Progenitor cell of endocrine pancreas (in vitro differentiated cells): ENCODE measurements at regions not wholly inside any gene's neighbourhood (a gene's known extent, or its start where the extent isn't known, plus 50 kb on each side); places are given as distances from the start of the nearest gene placed in this dataset.
"Not testable (repeated sequence)": the region's sequence is repeated elsewhere in the genome, so short reads cannot be mapped to it uniquely, and the experiment has no call there.

Source experiments
- DNase-seq: peaks from one replicate; pipeline ENCODE4 v3.0.0; 2021; ENCODE audit warnings: low spot score; ENCODE audit not compliant: unreplicated experiment
- H3K27ac Mint-ChIP-seq: 2 replicates; pipeline ENCODE4 v1.8.0; 2021; ENCODE audit warnings: mild to moderate bottlenecking, moderate library complexity, mixed read lengths
- H3K27me3 Mint-ChIP-seq: 2 replicates; pipeline ENCODE4 v1.8.0; 2021; ENCODE audit warnings: mixed read lengths
- H3K36me3 Mint-ChIP-seq: 2 replicates; pipeline ENCODE4 v1.8.0; 2022; ENCODE audit warnings: mixed read lengths; ENCODE audit not compliant: insufficient read depth
- H3K4me1 Mint-ChIP-seq: 2 replicates; pipeline ENCODE4 v1.8.0; 2021; ENCODE audit warnings: low read depth, mixed read lengths
- H3K4me3 Mint-ChIP-seq: 2 replicates; pipeline ENCODE4 v1.8.0; 2021; ENCODE audit warnings: low read depth, mild to moderate bottlenecking, moderate library complexity, mixed read lengths
- H3K9me3 Mint-ChIP-seq: 2 replicates; pipeline ENCODE4 v1.8.0; 2021; ENCODE audit warnings: low read depth, mixed read lengths
- TF ChIP-seq, protein P1 (sequence below): fragments of 200-600 bp; sonication (generic); IDR thresholded peaks from one replicate; pipeline ENCODE4 v1.5.0; 2021; ENCODE audit warnings: antibody characterized with exemption, mild to moderate bottlenecking; ENCODE audit not compliant: unreplicated experiment

- H3K9me3 Mint-ChIP-seq = peaks cover 1% of the 10 kb centered on the region
- no peaks in the 10 kb centered on the region for H3K27me3 Mint-ChIP-seq
- H3K36me3 Mint-ChIP-seq = no peaks in the 10 kb centered on the region
- TF ChIP-seq, protein P1, sequence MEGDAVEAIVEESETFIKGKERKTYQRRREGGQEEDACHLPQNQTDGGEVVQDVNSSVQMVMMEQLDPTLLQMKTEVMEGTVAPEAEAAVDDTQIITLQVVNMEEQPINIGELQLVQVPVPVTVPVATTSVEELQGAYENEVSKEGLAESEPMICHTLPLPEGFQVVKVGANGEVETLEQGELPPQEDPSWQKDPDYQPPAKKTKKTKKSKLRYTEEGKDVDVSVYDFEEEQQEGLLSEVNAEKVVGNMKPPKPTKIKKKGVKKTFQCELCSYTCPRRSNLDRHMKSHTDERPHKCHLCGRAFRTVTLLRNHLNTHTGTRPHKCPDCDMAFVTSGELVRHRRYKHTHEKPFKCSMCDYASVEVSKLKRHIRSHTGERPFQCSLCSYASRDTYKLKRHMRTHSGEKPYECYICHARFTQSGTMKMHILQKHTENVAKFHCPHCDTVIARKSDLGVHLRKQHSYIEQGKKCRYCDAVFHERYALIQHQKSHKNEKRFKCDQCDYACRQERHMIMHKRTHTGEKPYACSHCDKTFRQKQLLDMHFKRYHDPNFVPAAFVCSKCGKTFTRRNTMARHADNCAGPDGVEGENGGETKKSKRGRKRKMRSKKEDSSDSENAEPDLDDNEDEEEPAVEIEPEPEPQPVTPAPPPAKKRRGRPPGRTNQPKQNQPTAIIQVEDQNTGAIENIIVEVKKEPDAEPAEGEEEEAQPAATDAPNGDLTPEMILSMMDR = no peak
- no peak for DNase-seq
- H3K27ac Mint-ChIP-seq = no peak overlapping the region
- H3K4me1 Mint-ChIP-seq = no peaks in the 10 kb centered on the region
- H3K4me3 Mint-ChIP-seq = no peak overlapping the region
Observed at GRCh38 chr10:64881257-64881656, 1360.1 kb downstream of the REEP3 start.

- TF ChIP-seq, protein P1 = no peak
- H3K4me1 Mint-ChIP-seq = peaks cover 2% of the 10 kb centered on the region
- no peak overlapping the region for H3K27ac Mint-ChIP-seq
- no peaks in the 10 kb centered on the region for H3K27me3 Mint-ChIP-seq
- H3K9me3 Mint-ChIP-seq = peaks cover 39% of the 10 kb centered on the region
- H3K36me3 Mint-ChIP-seq = peaks cover 2% of the 10 kb centered on the region
- no peak overlapping the region for H3K4me3 Mint-ChIP-seq
- no peak for DNase-seq
Observed at GRCh38 chr10:64896582-64896981, 1375.4 kb downstream of the REEP3 start.

DNA sequence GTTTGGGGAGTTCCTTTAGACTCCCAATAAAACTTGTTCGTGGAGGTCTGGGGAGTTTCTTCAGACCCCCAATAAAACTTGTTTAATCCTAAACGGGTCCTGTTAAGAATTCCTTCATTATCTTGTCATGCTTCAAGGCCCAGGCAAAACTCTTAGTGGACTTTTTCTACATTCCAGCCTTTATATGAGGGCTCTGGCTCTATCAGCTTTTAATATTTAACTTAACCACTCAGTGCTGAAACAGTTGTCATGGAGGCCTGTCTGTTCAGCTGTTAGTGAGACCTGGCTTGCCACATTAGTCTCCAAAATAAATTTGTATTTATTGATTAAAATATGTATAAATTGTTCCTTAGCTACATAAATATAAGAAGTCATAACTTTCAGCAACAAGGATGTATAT lies 1385.1 kb downstream of the REEP3 start:
- H3K36me3 Mint-ChIP-seq, DNase-seq, H3K9me3 Mint-ChIP-seq, H3K4me1 Mint-ChIP-seq, H3K27me3 Mint-ChIP-seq, H3K4me3 Mint-ChIP-seq: not testable (repeated sequence)
- peak overlapping the region; percentile 7 for H3K27ac Mint-ChIP-seq

GRCh38 chr10:64924306-64924705 lies 1403.1 kb downstream of the REEP3 start:
- peak overlapping the region; percentile 80 for H3K4me3 Mint-ChIP-seq
- peak; percentile 10 for DNase-seq
- H3K4me1 Mint-ChIP-seq, H3K27me3 Mint-ChIP-seq, H3K36me3 Mint-ChIP-seq: not testable (repeated sequence)
- peak overlapping the region; percentile 53 for H3K27ac Mint-ChIP-seq
- H3K9me3 Mint-ChIP-seq = peaks cover 27% of the 10 kb centered on the region

- H3K27me3 Mint-ChIP-seq = no peaks in the 10 kb centered on the region
- TF ChIP-seq, protein P1 = no peak
- H3K9me3 Mint-ChIP-seq = peaks cover 47% of the 10 kb centered on the region
- H3K36me3 Mint-ChIP-seq = peaks cover 2% of the 10 kb centered on the region
- H3K27ac Mint-ChIP-seq = no peak overlapping the region
- no peak for DNase-seq
- H3K4me3 Mint-ChIP-seq = no peak overlapping the region
- H3K4me1 Mint-ChIP-seq = no peaks in the 10 kb centered on the region
Observed at GRCh38 chr10:64952042-64952441, 1430.8 kb downstream of the REEP3 start.

DNA sequence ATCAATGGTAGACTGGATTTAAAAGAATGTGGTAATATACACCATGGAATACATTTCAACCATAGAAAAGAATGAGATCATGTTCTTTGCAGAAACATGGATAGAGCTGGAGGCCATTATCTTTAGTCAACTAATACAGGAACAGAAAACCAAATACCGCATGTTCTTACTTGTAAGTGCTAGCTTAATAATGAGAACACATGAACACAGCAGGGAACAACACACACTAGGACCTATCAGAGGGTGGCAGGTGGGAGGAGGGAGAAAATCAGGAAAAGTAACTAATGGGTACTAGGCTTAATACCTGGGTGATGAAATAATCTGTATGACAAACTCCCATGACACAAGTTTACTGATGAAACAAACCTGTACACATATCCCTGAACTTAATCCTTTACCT lies 1435.2 kb downstream of the REEP3 start:
- no peaks in the 10 kb centered on the region for H3K27me3 Mint-ChIP-seq
- H3K9me3 Mint-ChIP-seq = peaks cover 23% of the 10 kb centered on the region
- H3K27ac Mint-ChIP-seq = no peak overlapping the region
- no peak overlapping the region for H3K4me3 Mint-ChIP-seq
- peaks cover 1% of the 10 kb centered on the region for H3K36me3 Mint-ChIP-seq
- no peaks in the 10 kb centered on the region for H3K4me1 Mint-ChIP-seq
- TF ChIP-seq, protein P1 = no peak
- DNase-seq = no peak
